ENCODE measurements at regions not wholly inside any gene's neighbourhood (a gene's known extent, or its start where the extent isn't known, plus 50 kb on each side); places are given as distances from the start of the nearest gene placed in this dataset.

- no peak for TF ChIP-seq ZNF354B (CRISPR knock-in tag; IDR thresholded peaks at IDR 0.05)
- no peak for TF ChIP-seq HDAC1 (IDR thresholded peaks at IDR 0.05)
- TF ChIP-seq RAD51 (IDR thresholded peaks at IDR 0.05; ENCODE audit: borderline replicate concordance, low read depth) = no peak
Observed at GRCh38 chr10:28796606-28797512, 119.5 kb downstream of the BAMBI start.
